Fibroblast of mammary gland (primary cell): ENCODE measurements at regions not wholly inside any gene's neighbourhood (a gene's known extent, or its start where the extent isn't known, plus 50 kb on each side); places are given as distances from the start of the nearest gene placed in this dataset.

Source experiments
- DNase-seq: peaks from one replicate; pipeline ENCODE4 v3.0.0-alpha.2; 2010; ENCODE audit warnings: low read depth
- H3K4me3 ChIP-seq: 2 replicates; pipeline ENCODE4 v1.5.1; 2011; ENCODE audit warnings: low read depth, mild to moderate bottlenecking, low read length, moderate library complexity; ENCODE audit not compliant: control insufficient read depth
- CTCF ChIP-seq: conservative IDR thresholded peaks from 2 replicates; pipeline ENCODE4 v1.5.1; 2011; ENCODE audit warnings: low read depth, low read length, inconsistent platforms; ENCODE audit not compliant: control insufficient read depth, insufficient read depth

DNA sequence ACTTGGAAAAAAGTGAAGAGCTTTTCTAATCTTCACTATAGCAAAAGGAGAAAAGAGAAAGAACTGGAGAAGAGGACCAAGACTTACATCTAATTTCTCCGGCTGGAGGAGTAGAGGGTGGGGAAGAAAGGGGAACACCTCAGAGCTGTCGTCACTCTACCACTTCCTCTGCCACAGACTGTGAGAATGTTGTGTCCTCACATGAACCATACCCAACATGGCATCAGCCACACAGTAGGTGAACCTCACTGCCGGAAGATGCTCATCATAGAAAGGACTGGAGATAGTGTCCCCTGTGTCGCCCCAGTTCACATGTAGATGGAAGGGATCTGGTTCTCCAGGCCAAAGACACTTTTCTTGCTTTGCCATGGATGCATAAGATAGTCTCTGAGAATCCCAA is 604.4 kb upstream of the NOX3 start:
- H3K4me3 ChIP-seq = no peak overlapping the region
- no peak for TF ChIP-seq CTCF
- DNase-seq = no peak

GRCh38 chr6:156058356-156058755 is 602.7 kb upstream of the NOX3 start:
- DNase-seq = no peak
- TF ChIP-seq CTCF = no peak
- H3K4me3 ChIP-seq = no peak overlapping the region

DNA sequence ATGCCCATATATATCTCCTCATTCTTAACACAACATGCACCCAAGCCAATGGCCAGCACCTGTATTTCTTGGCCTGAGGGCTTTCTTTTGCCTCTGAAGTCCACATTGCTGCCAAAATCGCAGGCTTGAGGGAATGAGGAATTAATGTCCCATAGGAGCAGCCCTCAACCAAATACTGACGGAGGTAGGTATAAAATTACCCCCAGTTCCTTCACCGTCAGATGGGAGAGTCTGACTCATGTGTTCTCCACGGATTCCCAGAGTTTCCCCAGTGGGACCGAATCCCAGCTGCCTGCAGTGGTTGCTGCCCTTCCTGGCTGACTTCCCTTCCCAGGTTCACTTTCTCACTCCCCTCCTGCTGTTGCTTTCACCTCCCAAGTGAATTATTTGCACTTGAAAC is 602.2 kb upstream of the NOX3 start:
- H3K4me3 ChIP-seq = no peak overlapping the region
- TF ChIP-seq CTCF = no peak
- no peak for DNase-seq

DNA sequence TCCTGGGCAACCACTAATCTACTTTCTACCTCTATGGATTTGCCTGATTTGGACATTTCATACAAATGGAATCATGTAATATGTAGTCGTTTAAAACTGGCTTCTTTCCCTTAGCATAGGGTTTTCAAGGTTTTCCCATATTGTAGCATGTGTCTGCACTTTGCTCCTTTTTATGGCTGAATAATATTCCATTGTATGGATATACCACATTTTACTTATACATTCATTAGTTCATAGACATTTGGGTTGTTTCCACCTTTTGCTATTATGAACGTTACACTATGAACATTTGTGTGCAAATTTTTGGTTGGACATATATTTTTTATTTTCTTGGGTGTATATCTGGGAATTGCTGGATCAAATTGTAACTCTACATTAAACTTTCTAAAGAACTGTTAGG is 600.4 kb upstream of the NOX3 start:
- DNase-seq = no peak
- H3K4me3 ChIP-seq = no peak overlapping the region
- TF ChIP-seq CTCF = no peak

GRCh38 chr6:156053626-156054025 is 598.0 kb upstream of the NOX3 start:
- no peak for DNase-seq
- TF ChIP-seq CTCF = no peak
- no peak overlapping the region for H3K4me3 ChIP-seq

DNA sequence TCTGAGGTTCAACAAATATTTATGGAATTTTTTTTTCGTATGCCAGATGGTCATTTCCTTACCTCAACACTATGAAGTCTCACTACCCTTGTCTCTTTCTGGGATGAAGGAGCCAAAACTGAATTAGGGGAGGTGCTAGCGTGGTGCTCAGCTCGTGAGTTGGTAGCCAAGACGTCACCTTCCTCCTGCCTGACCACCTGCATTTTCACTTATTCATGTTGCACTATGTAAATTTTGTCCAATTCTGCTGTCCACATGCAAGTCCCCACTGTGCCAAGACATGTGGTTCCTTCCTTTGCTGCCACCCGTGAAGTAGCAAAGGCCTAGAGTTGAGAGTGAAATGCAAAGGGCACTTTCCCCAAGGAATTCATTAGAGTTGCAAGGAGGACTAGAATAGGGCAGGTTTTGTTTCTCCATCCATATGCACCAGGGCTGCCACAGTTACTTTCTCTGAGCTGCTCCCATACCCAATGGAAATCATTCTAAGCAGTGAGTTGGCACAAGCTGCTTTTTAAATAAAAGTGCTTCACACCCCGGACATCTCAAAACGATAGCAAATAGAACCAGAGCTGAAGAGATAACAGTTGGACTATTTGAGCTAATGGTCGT is 591.3 kb upstream of the NOX3 start:
- TF ChIP-seq CTCF = no peak

GRCh38 chr6:156046268-156046665 is 590.6 kb upstream of the NOX3 start:
- no peak for DNase-seq

More for the DNA sequence above, 591.3 kb upstream of the NOX3 start:
- DNase-seq = no peak
- H3K4me3 ChIP-seq = no peak overlapping the region

More at GRCh38 chr6:156046268-156046665, 590.6 kb upstream of the NOX3 start:
- TF ChIP-seq CTCF = no peak
- H3K4me3 ChIP-seq = no peak overlapping the region
